ENCODE measurements at regions not wholly inside any gene's neighbourhood (a gene's known extent, or its start where the extent isn't known, plus 50 kb on each side); places are given as distances from the start of the nearest gene placed in this dataset.

GRCh38 chr12:124629789-124630480, 62.5 kb upstream of the NCOR2 start:
- DNase-seq (ENCODE audit: insufficient read length, low spot score) (no peak), FAIRE-seq (no peak)
- TF ChIP-seq TAF1 (IDR thresholded peaks at IDR 0.05; ENCODE audit: low read depth, low read length) (no peak), POU2F2 (IDR thresholded peaks at IDR 0.05; ENCODE audit: low read depth, low read length) (no peak), POLR2AphosphoS5 (IDR thresholded peaks at IDR 0.05; ENCODE audit: low read depth, low read length) (no peak), PAX5 (IDR thresholded peaks at IDR 0.05; ENCODE audit: insufficient read depth, low read length, severe bottlenecking) (no peak)

GRCh38 chr12:124629117-124629516, 61.7 kb upstream of the NCOR2 start:
- FAIRE-seq (no peak), DNase-seq (ENCODE audit: insufficient read length, low spot score) (no peak)
- TF ChIP-seq SPI1 (IDR thresholded peaks at IDR 0.05; ENCODE audit: low read depth, low read length) (no peak), PAX5 (IDR thresholded peaks at IDR 0.05; ENCODE audit: insufficient read depth, low read length, severe bottlenecking) (no peak), POU2F2 (IDR thresholded peaks at IDR 0.05; ENCODE audit: low read depth, low read length) (no peak), TAF1 (IDR thresholded peaks at IDR 0.05; ENCODE audit: low read depth, low read length) (no peak), POLR2A (IDR thresholded peaks at IDR 0.05; ENCODE audit: low read depth, low read length) (no peak), POLR2AphosphoS5 (IDR thresholded peaks at IDR 0.05; ENCODE audit: low read depth, low read length) (no peak)

DNA sequence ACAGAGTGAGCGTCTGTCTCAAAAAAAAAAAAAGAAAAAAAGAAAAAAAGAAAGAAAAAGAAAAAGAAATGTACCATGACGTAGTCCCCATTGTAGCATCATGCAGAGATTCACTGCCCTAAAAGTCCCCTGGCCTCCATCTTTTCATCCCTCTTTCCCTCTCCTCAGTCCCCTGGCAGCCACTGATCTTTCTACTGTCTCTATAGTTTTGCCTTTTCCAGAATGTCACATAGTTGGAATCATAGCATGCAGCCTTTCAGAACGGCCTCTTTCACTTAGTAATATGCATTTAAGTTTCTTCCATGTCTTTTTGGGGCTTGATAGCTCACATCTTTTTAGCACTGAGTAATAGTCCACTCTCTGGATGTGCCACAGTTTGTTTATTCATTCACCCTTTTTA, 60.5 kb upstream of the NCOR2 start:
- FAIRE-seq = no peak
- TF ChIP-seq POU2F2 (IDR thresholded peaks at IDR 0.05; ENCODE audit: low read depth, low read length) = no peak
- no peak for TF ChIP-seq POLR2AphosphoS5 (IDR thresholded peaks at IDR 0.05; ENCODE audit: low read depth, low read length)
- TF ChIP-seq SPI1 (IDR thresholded peaks at IDR 0.05; ENCODE audit: low read depth, low read length) = no peak
- TF ChIP-seq POLR2A (IDR thresholded peaks at IDR 0.05; ENCODE audit: low read depth, low read length) = no peak

DNA sequence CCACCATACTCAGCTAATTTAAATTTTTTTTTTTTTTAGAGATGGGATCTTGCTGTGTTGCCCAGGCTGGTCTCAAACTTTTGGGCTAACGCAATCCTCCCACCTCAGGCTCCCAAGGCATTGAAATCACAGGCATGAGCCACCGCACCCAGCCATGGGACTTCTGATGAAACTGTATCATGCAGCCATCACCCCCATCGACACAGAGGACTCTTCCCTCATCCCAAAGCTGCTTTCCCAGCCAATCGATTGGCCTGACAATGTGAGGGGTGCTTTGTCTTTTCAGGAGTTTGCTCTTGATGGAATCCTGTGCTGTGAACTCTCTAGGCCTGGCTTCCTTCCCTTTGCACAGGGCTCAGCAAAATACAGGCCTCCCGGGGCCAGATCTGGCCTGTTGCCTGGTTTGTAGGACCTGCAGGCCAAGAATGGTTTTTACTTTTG, 59.6 kb upstream of the NCOR2 start:
- DNase-seq (ENCODE audit: insufficient read length, low spot score) = no peak
- FAIRE-seq = no peak
- no peak for TF ChIP-seq SPI1 (IDR thresholded peaks at IDR 0.05; ENCODE audit: low read depth, low read length)
- no peak for TF ChIP-seq POLR2AphosphoS5 (IDR thresholded peaks at IDR 0.05; ENCODE audit: low read depth, low read length)
- no peak for TF ChIP-seq PAX5 (IDR thresholded peaks at IDR 0.05; ENCODE audit: insufficient read depth, low read length, severe bottlenecking)
- TF ChIP-seq TAF1 (IDR thresholded peaks at IDR 0.05; ENCODE audit: low read depth, low read length) = no peak
- TF ChIP-seq POLR2A (IDR thresholded peaks at IDR 0.05; ENCODE audit: low read depth, low read length) = no peak
- no peak for TF ChIP-seq POU2F2 (IDR thresholded peaks at IDR 0.05; ENCODE audit: low read depth, low read length)

More for the DNA sequence above, 60.5 kb upstream of the NCOR2 start:
- DNase-seq (ENCODE audit: insufficient read length, low spot score) = no peak

GRCh38 chr12:124625867-124626675, 58.7 kb upstream of the NCOR2 start:
- FAIRE-seq = no peak
- no peak for TF ChIP-seq SPI1 (IDR thresholded peaks at IDR 0.05; ENCODE audit: low read depth, low read length)
- no peak for TF ChIP-seq POLR2A (IDR thresholded peaks at IDR 0.05; ENCODE audit: low read depth, low read length)
- TF ChIP-seq PAX5 (IDR thresholded peaks at IDR 0.05; ENCODE audit: insufficient read depth, low read length, severe bottlenecking) = no peak
- TF ChIP-seq TAF1 (IDR thresholded peaks at IDR 0.05; ENCODE audit: low read depth, low read length) = no peak
- no peak for TF ChIP-seq POLR2AphosphoS5 (IDR thresholded peaks at IDR 0.05; ENCODE audit: low read depth, low read length)
- no peak for TF ChIP-seq POU2F2 (IDR thresholded peaks at IDR 0.05; ENCODE audit: low read depth, low read length)
- no peak for DNase-seq (ENCODE audit: insufficient read length, low spot score)

GRCh38 chr12:124624823-124625222, 57.4 kb upstream of the NCOR2 start:
- TF ChIP-seq SPI1 (IDR thresholded peaks at IDR 0.05; ENCODE audit: low read depth, low read length) (no peak), POLR2A (IDR thresholded peaks at IDR 0.05; ENCODE audit: low read depth, low read length) (no peak), POU2F2 (IDR thresholded peaks at IDR 0.05; ENCODE audit: low read depth, low read length) (no peak), PAX5 (IDR thresholded peaks at IDR 0.05; ENCODE audit: insufficient read depth, low read length, severe bottlenecking) (no peak), POLR2AphosphoS5 (IDR thresholded peaks at IDR 0.05; ENCODE audit: low read depth, low read length) (no peak), TAF1 (IDR thresholded peaks at IDR 0.05; ENCODE audit: low read depth, low read length) (no peak)
- no peak for DNase-seq (ENCODE audit: insufficient read length, low spot score)
- FAIRE-seq = no peak

DNA sequence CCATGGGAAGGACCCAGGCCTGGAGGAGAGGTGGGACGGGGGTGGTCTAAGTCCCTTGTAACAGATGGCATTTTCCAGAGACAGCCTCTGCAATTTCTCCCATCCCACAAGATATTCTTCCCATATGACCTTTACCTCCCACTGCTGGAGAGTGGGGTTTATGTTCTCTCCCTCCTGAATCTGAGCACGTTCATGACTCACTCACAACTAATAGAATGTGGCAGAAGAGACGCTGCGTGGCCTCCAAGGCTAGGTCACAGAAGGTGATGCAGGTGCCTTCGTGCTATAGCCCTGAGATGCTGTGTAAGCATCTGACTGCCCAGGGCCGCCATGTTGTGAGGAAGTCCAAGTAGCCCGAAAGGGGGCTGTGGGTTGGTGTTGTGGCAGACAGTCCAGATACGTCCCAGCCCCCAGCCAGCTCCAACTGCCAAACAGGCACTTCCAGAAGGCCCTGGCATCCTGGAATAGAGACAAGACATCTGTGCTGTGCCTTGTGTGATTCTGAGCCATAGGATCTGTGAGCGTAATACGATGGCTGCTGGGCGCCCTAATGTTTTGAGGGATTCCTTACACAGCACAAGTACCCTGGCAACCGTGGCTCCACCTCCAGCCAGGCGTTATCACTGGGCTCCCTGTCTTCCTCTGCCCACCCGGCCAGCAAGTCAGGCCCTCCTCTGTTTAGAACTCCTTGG, 56.1 kb upstream of the NCOR2 start:
- FAIRE-seq (no peak), DNase-seq (ENCODE audit: insufficient read length, low spot score) (no peak)
- no peak for TF ChIP-seq POU2F2 (IDR thresholded peaks at IDR 0.05; ENCODE audit: low read depth, low read length)
- no peak for TF ChIP-seq PAX5 (IDR thresholded peaks at IDR 0.05; ENCODE audit: insufficient read depth, low read length, severe bottlenecking)
- no peak for TF ChIP-seq POLR2AphosphoS5 (IDR thresholded peaks at IDR 0.05; ENCODE audit: low read depth, low read length)
- TF ChIP-seq TAF1 (IDR thresholded peaks at IDR 0.05; ENCODE audit: low read depth, low read length) = no peak
- TF ChIP-seq SPI1 (IDR thresholded peaks at IDR 0.05; ENCODE audit: low read depth, low read length) = no peak
- no peak for TF ChIP-seq POLR2A (IDR thresholded peaks at IDR 0.05; ENCODE audit: low read depth, low read length)

DNA sequence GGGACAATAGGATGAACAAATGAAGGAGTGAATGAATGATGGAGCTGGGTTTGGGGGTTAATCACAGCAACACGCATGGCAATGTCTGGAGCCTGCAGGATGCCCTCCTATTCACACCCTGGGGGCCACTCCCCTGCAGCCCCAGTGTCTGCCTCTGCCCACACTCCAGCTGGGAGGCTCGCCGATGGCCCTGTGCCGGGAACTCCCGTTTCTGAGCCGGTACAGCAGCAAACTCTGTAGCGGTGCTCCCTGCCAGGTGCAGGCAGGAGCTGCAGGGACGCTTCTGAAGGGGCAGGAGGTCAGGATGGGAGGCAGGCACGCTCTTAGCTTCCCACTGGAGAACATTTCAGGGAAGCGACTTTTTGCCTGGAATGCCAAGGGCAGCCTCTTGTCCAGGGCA, 55.4 kb upstream of the NCOR2 start:
- DNase-seq (ENCODE audit: insufficient read length, low spot score) (no peak), FAIRE-seq (no peak)
- TF ChIP-seq POU2F2 (IDR thresholded peaks at IDR 0.05; ENCODE audit: low read depth, low read length) = no peak
- TF ChIP-seq PAX5 (IDR thresholded peaks at IDR 0.05; ENCODE audit: insufficient read depth, low read length, severe bottlenecking) = no peak

GRCh38 chr12:124622331-124622730, 54.9 kb upstream of the NCOR2 start:
- no peak for FAIRE-seq
- no peak for DNase-seq (ENCODE audit: insufficient read length, low spot score)
- TF ChIP-seq POU2F2 (IDR thresholded peaks at IDR 0.05; ENCODE audit: low read depth, low read length) (no peak), PAX5 (IDR thresholded peaks at IDR 0.05; ENCODE audit: insufficient read depth, low read length, severe bottlenecking) (no peak), TAF1 (IDR thresholded peaks at IDR 0.05; ENCODE audit: low read depth, low read length) (no peak), POLR2A (IDR thresholded peaks at IDR 0.05; ENCODE audit: low read depth, low read length) (no peak), POLR2AphosphoS5 (IDR thresholded peaks at IDR 0.05; ENCODE audit: low read depth, low read length) (no peak), SPI1 (IDR thresholded peaks at IDR 0.05; ENCODE audit: low read depth, low read length) (no peak)

Measured in GM12891 (cell line).